ENCODE measurements at regions not wholly inside any gene's neighbourhood (a gene's known extent, or its start where the extent isn't known, plus 50 kb on each side); places are given as distances from the start of the nearest gene placed in this dataset.

GRCh38 chr5:164354139-164354751, 848.8 kb downstream of the MAT2B start:
- Histone ChIP-seq H3K79me2 (replicated peaks; ENCODE audit: insufficient read depth, low read length) (no peaks in the 10 kb centered on the region), H3K27me3 (ENCODE audit: insufficient read depth, low read depth, low read length) (no peaks in the 10 kb centered on the region), H3K9me3 (ENCODE audit: low read length) (no peaks in the 10 kb centered on the region), H3K4me3 (ENCODE audit: low read length) (no peak overlapping the region), H2AFZ (ENCODE audit: low read depth, low read length) (no peak overlapping the region), H3K9ac (ENCODE audit: low read length) (no peak overlapping the region), H4K20me1 (ENCODE audit: insufficient read depth) (no peaks in the 10 kb centered on the region), H3K4me2 (ENCODE audit: low read length) (no peak overlapping the region), H3K9me2 (ENCODE audit: insufficient read depth, low read length) (no peaks in the 10 kb centered on the region), H3F3A (ENCODE audit: insufficient read depth, low read length, poor library complexity, severe bottlenecking) (no peaks in the 10 kb centered on the region), H3K36me3 (ENCODE audit: insufficient read depth, low read length) (no peaks in the 10 kb centered on the region), H3K27ac (ENCODE audit: low read length) (no peak overlapping the region)
- TF ChIP-seq POLR2AphosphoS5 (IDR thresholded peaks at IDR 0.05) (no peak), CTCF (IDR thresholded peaks at IDR 0.05; ENCODE audit: poor library complexity, severe bottlenecking) (no peak), EZH2 (IDR thresholded peaks at IDR 0.05; ENCODE audit: borderline replicate concordance, insufficient read depth, low read length, poor library complexity, severe bottlenecking) (no peak), REST (IDR thresholded peaks at IDR 0.05; ENCODE audit: borderline replicate concordance) (no peak), EP300 (conservative IDR thresholded peaks at IDR 0.05; ENCODE audit: poor library complexity, severe bottlenecking) (no peak), RAD21 (conservative IDR thresholded peaks at IDR 0.05) (no peak), MXI1 (conservative IDR thresholded peaks at IDR 0.05; ENCODE audit: poor library complexity, severe bottlenecking) (no peak), SMC3 (conservative IDR thresholded peaks at IDR 0.05; ENCODE audit: poor library complexity) (no peak), TAF1 (IDR thresholded peaks at IDR 0.05; ENCODE audit: low read depth) (no peak)

- Histone ChIP-seq H3K27ac (ENCODE audit: low read length) (no peak overlapping the region), H3K9me3 (ENCODE audit: low read length) (no peaks in the 10 kb centered on the region), H3K27me3 (ENCODE audit: insufficient read depth, low read depth, low read length) (no peaks in the 10 kb centered on the region), H4K20me1 (ENCODE audit: insufficient read depth) (no peaks in the 10 kb centered on the region), H3K4me3 (ENCODE audit: low read length) (no peak overlapping the region), H2AFZ (ENCODE audit: low read depth, low read length) (no peak overlapping the region), H3K9me2 (ENCODE audit: insufficient read depth, low read length) (no peaks in the 10 kb centered on the region), H3K4me2 (ENCODE audit: low read length) (no peak overlapping the region), H3F3A (ENCODE audit: insufficient read depth, low read length, poor library complexity, severe bottlenecking) (no peaks in the 10 kb centered on the region), H3K36me3 (ENCODE audit: insufficient read depth, low read length) (no peaks in the 10 kb centered on the region), H3K9ac (ENCODE audit: low read length) (no peak overlapping the region), H3K79me2 (replicated peaks; ENCODE audit: insufficient read depth, low read length) (no peaks in the 10 kb centered on the region)
- no peak for TF ChIP-seq MXI1 (conservative IDR thresholded peaks at IDR 0.05; ENCODE audit: poor library complexity, severe bottlenecking)
- TF ChIP-seq CTCF (IDR thresholded peaks at IDR 0.05; ENCODE audit: poor library complexity, severe bottlenecking): no peak
- no peak for TF ChIP-seq RAD21 (conservative IDR thresholded peaks at IDR 0.05)
- TF ChIP-seq EP300 (conservative IDR thresholded peaks at IDR 0.05; ENCODE audit: poor library complexity, severe bottlenecking): no peak
- TF ChIP-seq SMC3 (conservative IDR thresholded peaks at IDR 0.05; ENCODE audit: poor library complexity): no peak
- no peak for TF ChIP-seq TAF1 (IDR thresholded peaks at IDR 0.05; ENCODE audit: low read depth)
- TF ChIP-seq REST (IDR thresholded peaks at IDR 0.05; ENCODE audit: borderline replicate concordance): no peak
- TF ChIP-seq POLR2AphosphoS5 (IDR thresholded peaks at IDR 0.05): no peak
- no peak for TF ChIP-seq EZH2 (IDR thresholded peaks at IDR 0.05; ENCODE audit: borderline replicate concordance, insufficient read depth, low read length, poor library complexity, severe bottlenecking)
These were observed 849.9 kb downstream of the MAT2B start for GRCh38 chr5:164355267-164355830.
